ENCODE measurements at regions not wholly inside any gene's neighbourhood (a gene's known extent, or its start where the extent isn't known, plus 50 kb on each side); places are given as distances from the start of the nearest gene placed in this dataset.

- H3K4me3 ChIP-seq (replicated peaks; ENCODE audit: low read depth, low read length), result no peak overlapping the region
- DNase-seq (ENCODE audit: extremely low read depth, insufficient read length), result no peak
- TF ChIP-seq CTCF (IDR thresholded peaks at IDR 0.05; ENCODE audit: insufficient read depth, low read length, poor library complexity, severe bottlenecking), result no peak
- no peaks in the 10 kb centered on the region for H3K27me3 ChIP-seq (replicated peaks; ENCODE audit: control insufficient read depth, insufficient read depth, low read length)
- H3K36me3 ChIP-seq (ENCODE audit: control insufficient read depth, insufficient read depth, low read length), result no peaks in the 10 kb centered on the region
These were observed 251.4 kb upstream of the SNX7 start for GRCh38 chr1:98410082-98410481.

GRCh38 chr1:98406352-98407088 lies 255.0 kb upstream of the SNX7 start:
- Histone ChIP-seq H3K4me3 (replicated peaks; ENCODE audit: low read depth, low read length) (no peak overlapping the region), H3K27me3 (replicated peaks; ENCODE audit: control insufficient read depth, insufficient read depth, low read length) (no peaks in the 10 kb centered on the region), H3K36me3 (ENCODE audit: control insufficient read depth, insufficient read depth, low read length) (no peaks in the 10 kb centered on the region)
- no peak for TF ChIP-seq CTCF (IDR thresholded peaks at IDR 0.05; ENCODE audit: insufficient read depth, low read length, poor library complexity, severe bottlenecking)
- DNase-seq (ENCODE audit: extremely low read depth, insufficient read length), result no peak

GRCh38 chr1:98405581-98406074 lies 255.9 kb upstream of the SNX7 start:
- no peak for TF ChIP-seq CTCF (IDR thresholded peaks at IDR 0.05; ENCODE audit: insufficient read depth, low read length, poor library complexity, severe bottlenecking)
- Histone ChIP-seq H3K4me3 (replicated peaks; ENCODE audit: low read depth, low read length) (no peak overlapping the region), H3K27me3 (replicated peaks; ENCODE audit: control insufficient read depth, insufficient read depth, low read length) (no peaks in the 10 kb centered on the region), H3K36me3 (ENCODE audit: control insufficient read depth, insufficient read depth, low read length) (no peaks in the 10 kb centered on the region)
- no peak for DNase-seq (ENCODE audit: extremely low read depth, insufficient read length)

- no peak for TF ChIP-seq CTCF (IDR thresholded peaks at IDR 0.05; ENCODE audit: insufficient read depth, low read length, poor library complexity, severe bottlenecking)
These were observed 256.7 kb upstream of the SNX7 start for GRCh38 chr1:98404866-98405265.

GRCh38 chr1:98403963-98404480 lies 257.5 kb upstream of the SNX7 start:
- Histone ChIP-seq H3K36me3 (ENCODE audit: control insufficient read depth, insufficient read depth, low read length) (no peaks in the 10 kb centered on the region), H3K27me3 (replicated peaks; ENCODE audit: control insufficient read depth, insufficient read depth, low read length) (no peaks in the 10 kb centered on the region), H3K4me3 (replicated peaks; ENCODE audit: low read depth, low read length) (no peak overlapping the region)
- no peak for DNase-seq (ENCODE audit: extremely low read depth, insufficient read length)
- TF ChIP-seq CTCF (IDR thresholded peaks at IDR 0.05; ENCODE audit: insufficient read depth, low read length, poor library complexity, severe bottlenecking), result no peak

More at GRCh38 chr1:98404866-98405265, 256.7 kb upstream of the SNX7 start:
- no peaks in the 10 kb centered on the region for H3K36me3 ChIP-seq (ENCODE audit: control insufficient read depth, insufficient read depth, low read length)
- no peak for DNase-seq (ENCODE audit: extremely low read depth, insufficient read length)
- no peak overlapping the region for H3K4me3 ChIP-seq (replicated peaks; ENCODE audit: low read depth, low read length)
- no peaks in the 10 kb centered on the region for H3K27me3 ChIP-seq (replicated peaks; ENCODE audit: control insufficient read depth, insufficient read depth, low read length)
